ENCODE measurements at regions not wholly inside any gene's neighbourhood (a gene's known extent, or its start where the extent isn't known, plus 50 kb on each side); places are given as distances from the start of the nearest gene placed in this dataset.

DNA sequence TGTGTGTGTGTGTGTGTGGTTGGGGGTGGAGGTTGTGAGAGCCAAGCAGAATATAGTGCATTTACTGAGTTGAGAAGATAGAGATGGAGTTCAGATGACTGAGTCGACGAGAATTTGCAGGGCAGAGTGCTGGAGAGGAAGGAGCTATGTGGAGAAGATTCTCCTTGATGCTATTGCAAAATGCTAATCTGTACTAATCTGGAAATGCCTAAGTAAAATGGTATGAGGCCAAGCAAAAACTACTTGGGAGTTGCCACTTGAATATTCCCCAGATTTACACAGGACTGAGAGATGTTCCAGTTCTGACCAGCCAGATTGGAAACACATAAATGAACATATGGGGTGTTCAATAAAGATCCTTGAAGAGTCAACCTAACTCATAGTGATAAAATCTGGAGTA lies 316.4 kb downstream of the NSUN3 start:
- no peak overlapping the region for H3K27ac ChIP-seq (ENCODE audit: low read length)
- BruUV-seq (replicated peaks) = no TSS peak
- H3K4me3 ChIP-seq (ENCODE audit: low read length) = no peak overlapping the region
- ATAC-seq = no peak
- no peaks in the 10 kb centered on the region for H4K20me1 ChIP-seq (ENCODE audit: low read length)
- POLR2A ChIA-PET (ENCODE audit: unreplicated experiment) = no interaction called here
- no peaks in the 10 kb centered on the region for H3K4me1 ChIP-seq (ENCODE audit: insufficient read depth, low read length)
- H3K36me3 ChIP-seq (ENCODE audit: low read depth, low read length) = no peaks in the 10 kb centered on the region
- intact Hi-C loops (cut with micrococcal nuclease) = no loop called here
- H3K9ac ChIP-seq (ENCODE audit: low read length) = no peak overlapping the region
- H3K9me2 ChIP-seq (replicated peaks; ENCODE audit: low read length) = no peaks in the 10 kb centered on the region
- H3K79me2 ChIP-seq (ENCODE audit: low read length) = no peaks in the 10 kb centered on the region
- no peak overlapping the region for H3K4me2 ChIP-seq (ENCODE audit: low read length)
- no peaks in the 10 kb centered on the region for H3K27me3 ChIP-seq (ENCODE audit: low read length)
- no peak overlapping the region for H2AFZ ChIP-seq (ENCODE audit: low read length)
- no peaks in the 10 kb centered on the region for H3F3A ChIP-seq (ENCODE audit: low read length, unreplicated experiment)
- no peak for DNase-seq
- CTCF ChIA-PET = no interaction called here
- H3K9me3 ChIP-seq (ENCODE audit: low read length) = no peaks in the 10 kb centered on the region; the same call in 1 of the 2 replicates
- TF ChIP-seq EZH2 (IDR thresholded peaks at IDR 0.05; ENCODE audit: low read length, unreplicated experiment) = no peak
- TF ChIP-seq EZH2phosphoT487 (IDR thresholded peaks at IDR 0.05; ENCODE audit: borderline replicate concordance, low read length) = no peak
- TF ChIP-seq, protein P1, sequence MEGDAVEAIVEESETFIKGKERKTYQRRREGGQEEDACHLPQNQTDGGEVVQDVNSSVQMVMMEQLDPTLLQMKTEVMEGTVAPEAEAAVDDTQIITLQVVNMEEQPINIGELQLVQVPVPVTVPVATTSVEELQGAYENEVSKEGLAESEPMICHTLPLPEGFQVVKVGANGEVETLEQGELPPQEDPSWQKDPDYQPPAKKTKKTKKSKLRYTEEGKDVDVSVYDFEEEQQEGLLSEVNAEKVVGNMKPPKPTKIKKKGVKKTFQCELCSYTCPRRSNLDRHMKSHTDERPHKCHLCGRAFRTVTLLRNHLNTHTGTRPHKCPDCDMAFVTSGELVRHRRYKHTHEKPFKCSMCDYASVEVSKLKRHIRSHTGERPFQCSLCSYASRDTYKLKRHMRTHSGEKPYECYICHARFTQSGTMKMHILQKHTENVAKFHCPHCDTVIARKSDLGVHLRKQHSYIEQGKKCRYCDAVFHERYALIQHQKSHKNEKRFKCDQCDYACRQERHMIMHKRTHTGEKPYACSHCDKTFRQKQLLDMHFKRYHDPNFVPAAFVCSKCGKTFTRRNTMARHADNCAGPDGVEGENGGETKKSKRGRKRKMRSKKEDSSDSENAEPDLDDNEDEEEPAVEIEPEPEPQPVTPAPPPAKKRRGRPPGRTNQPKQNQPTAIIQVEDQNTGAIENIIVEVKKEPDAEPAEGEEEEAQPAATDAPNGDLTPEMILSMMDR (conservative IDR thresholded peaks at IDR 0.05; ENCODE audit: low read depth, low read length) = no peak

DNA sequence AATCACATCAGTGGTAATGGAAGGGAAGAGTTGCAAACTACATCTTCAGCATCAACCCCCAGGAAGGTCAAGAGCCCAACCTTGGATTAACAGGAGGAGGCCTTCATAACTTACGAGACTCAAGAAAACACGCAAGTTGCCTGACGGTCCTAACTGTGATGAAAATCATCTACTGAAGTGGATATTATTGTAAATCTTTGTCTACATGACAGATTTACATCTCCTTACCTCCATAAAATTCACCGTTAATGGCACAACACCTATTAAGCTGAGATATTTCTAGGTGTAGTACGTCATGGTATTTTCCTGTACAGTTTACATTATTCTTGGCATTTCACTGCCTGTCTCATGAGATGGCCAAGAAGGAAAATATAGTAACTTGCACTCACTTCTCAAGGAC lies 332.0 kb downstream of the NSUN3 start:
- no peaks in the 10 kb centered on the region for H4K20me1 ChIP-seq (ENCODE audit: low read length)
- TF ChIP-seq, protein P1 (conservative IDR thresholded peaks at IDR 0.05; ENCODE audit: low read depth, low read length) = no peak
- no peak for TF ChIP-seq EZH2phosphoT487 (IDR thresholded peaks at IDR 0.05; ENCODE audit: borderline replicate concordance, low read length)
- H3K79me2 ChIP-seq (ENCODE audit: low read length) = no peaks in the 10 kb centered on the region
- H3F3A ChIP-seq (ENCODE audit: low read length, unreplicated experiment) = no peaks in the 10 kb centered on the region
- no peak overlapping the region for H2AFZ ChIP-seq (ENCODE audit: low read length)
- no peaks in the 10 kb centered on the region for H3K4me1 ChIP-seq (ENCODE audit: insufficient read depth, low read length)
- DNase-seq = no peak
- H3K27ac ChIP-seq (ENCODE audit: low read length) = no peak overlapping the region
- no peaks in the 10 kb centered on the region for H3K36me3 ChIP-seq (ENCODE audit: low read depth, low read length)
- intact Hi-C loops (cut with micrococcal nuclease) = no loop called here
- no peaks in the 10 kb centered on the region for H3K9me2 ChIP-seq (replicated peaks; ENCODE audit: low read length)
- ChIA-PET POLR2A (ENCODE audit: unreplicated experiment) (no interaction called here), CTCF (no interaction called here)
- no peak overlapping the region for H3K9ac ChIP-seq (ENCODE audit: low read length)
- no peak overlapping the region for H3K4me2 ChIP-seq (ENCODE audit: low read length)
- BruUV-seq (replicated peaks) = no TSS peak
- no peak overlapping the region for H3K4me3 ChIP-seq (ENCODE audit: low read length)
- no peaks in the 10 kb centered on the region for H3K27me3 ChIP-seq (ENCODE audit: low read length)
- ATAC-seq = no peak
- no peaks in the 10 kb centered on the region for H3K9me3 ChIP-seq (ENCODE audit: low read length)

- intact Hi-C loops (cut with micrococcal nuclease) = no loop called here
- Histone ChIP-seq H3K36me3 (ENCODE audit: low read depth, low read length) (no peaks in the 10 kb centered on the region), H3K4me3 (ENCODE audit: low read length) (no peak overlapping the region), H3K9me2 (replicated peaks; ENCODE audit: low read length) (no peaks in the 10 kb centered on the region), H3F3A (ENCODE audit: low read length, unreplicated experiment) (no peaks in the 10 kb centered on the region), H3K27ac (ENCODE audit: low read length) (no peak overlapping the region), H3K4me2 (ENCODE audit: low read length) (no peak overlapping the region), H3K9me3 (ENCODE audit: low read length) (no peaks in the 10 kb centered on the region), H3K4me1 (ENCODE audit: insufficient read depth, low read length) (no peaks in the 10 kb centered on the region), H3K27me3 (ENCODE audit: low read length) (no peaks in the 10 kb centered on the region), H2AFZ (ENCODE audit: low read length) (no peak overlapping the region), H3K79me2 (ENCODE audit: low read length) (no peaks in the 10 kb centered on the region), H3K9ac (ENCODE audit: low read length) (no peak overlapping the region), H4K20me1 (ENCODE audit: low read length) (no peaks in the 10 kb centered on the region)
- BruUV-seq (replicated peaks) = no TSS peak
- DNase-seq (no peak), ATAC-seq (no peak)
- TF ChIP-seq EZH2phosphoT487 (IDR thresholded peaks at IDR 0.05; ENCODE audit: borderline replicate concordance, low read length) (no peak), EZH2 (IDR thresholded peaks at IDR 0.05; ENCODE audit: low read length, unreplicated experiment) (no peak)
- TF ChIP-seq, protein P1 (conservative IDR thresholded peaks at IDR 0.05; ENCODE audit: low read depth, low read length) = no peak
- ChIA-PET POLR2A (ENCODE audit: unreplicated experiment) (no interaction called here), CTCF (no interaction called here)
Measured at GRCh38 chr3:94395851-94396250, 333.0 kb downstream of the NSUN3 start.

Data from PC-3 (cell line).